DMS153 (cell line): ENCODE measurements at regions not wholly inside any gene's neighbourhood (a gene's known extent, or its start where the extent isn't known, plus 50 kb on each side); places are given as distances from the start of the nearest gene placed in this dataset.
"Not testable (repeated sequence)": the region's sequence is repeated elsewhere in the genome, so short reads cannot be mapped to it uniquely, and the experiment has no call there.

Source experiments
- DNase-seq: peaks from one replicate; lab custom pipeline; 2025; lab: John Stamatoyannopoulos, UW

DNA sequence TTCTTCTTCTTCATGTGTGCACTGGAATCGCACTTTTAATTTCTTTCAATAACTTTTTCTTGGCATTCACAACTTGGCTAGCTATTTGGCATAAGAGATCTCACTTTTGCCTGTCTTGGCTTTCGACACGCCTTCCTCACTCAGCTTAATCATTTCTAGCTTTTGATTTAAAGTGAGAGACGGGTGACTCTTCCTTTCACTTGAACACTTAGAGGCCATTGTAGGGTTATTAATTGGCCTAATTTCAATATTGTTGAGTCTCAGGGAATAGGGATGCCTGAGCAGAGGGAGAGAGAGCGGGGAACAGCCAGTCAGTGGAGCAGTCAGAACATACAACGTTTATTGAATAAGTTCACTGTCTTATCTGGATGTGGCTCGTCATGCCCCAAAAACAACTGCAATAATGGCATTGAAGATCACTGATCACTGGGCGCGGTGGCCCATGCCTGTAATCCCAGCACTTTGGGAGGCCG, 200.3 kb downstream of the SEC14L1 start:
- no peak for DNase-seq

DNA sequence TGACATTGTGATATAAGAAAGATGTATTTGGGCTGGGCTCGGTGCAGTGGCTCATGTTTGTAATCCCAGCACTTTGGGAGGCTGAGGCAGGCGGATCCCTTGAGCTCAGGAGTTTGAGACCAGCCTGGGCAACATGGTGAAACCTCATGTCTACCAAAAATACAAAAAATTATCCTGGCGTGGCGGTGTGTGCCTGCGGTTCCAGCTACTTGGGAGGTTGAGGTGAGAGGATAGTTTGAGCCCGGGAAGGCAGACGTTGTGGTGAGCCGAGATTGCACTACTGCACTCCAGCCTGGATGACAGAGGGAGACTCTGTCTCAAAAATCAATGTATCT, 201.9 kb downstream of the SEC14L1 start:
- DNase-seq = not testable (repeated sequence)

DNA sequence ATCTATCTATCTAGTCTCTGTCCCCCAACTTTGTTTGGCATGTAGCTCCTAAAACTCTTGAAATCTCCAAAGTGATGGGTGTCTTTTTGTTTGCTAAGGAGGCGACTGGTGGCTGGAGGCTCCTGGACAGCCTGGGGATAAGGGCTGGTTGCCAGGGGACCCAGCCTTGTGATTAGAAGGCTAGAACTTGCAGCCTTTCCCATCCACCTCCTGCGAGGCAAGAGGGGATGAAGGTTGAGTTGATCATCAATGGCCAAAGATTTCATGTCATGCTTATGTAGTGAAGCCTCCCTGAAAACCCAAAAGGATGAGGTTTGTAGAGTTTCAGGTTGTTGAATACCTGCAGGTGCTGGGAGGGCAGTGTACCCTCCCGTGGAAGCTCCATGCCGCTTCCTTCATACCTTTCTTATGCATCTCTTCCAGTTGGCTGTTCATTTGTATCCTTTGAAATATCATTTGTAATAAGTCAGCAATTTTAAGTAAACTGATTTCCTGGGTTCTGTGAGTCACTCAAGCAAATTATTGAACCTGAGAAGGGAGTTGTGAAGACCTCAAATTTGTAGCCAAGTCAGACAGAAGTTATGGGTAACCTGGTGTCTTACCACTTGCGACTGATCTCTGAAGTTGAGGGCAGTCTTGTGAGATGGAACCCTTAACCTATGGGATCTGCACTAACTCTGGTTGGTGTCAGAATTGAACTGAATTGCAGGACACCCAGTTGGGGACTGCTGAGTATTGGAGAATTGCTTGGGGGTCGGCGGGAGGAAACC, 202.4 kb downstream of the SEC14L1 start:
- DNase-seq = no peak

DNA sequence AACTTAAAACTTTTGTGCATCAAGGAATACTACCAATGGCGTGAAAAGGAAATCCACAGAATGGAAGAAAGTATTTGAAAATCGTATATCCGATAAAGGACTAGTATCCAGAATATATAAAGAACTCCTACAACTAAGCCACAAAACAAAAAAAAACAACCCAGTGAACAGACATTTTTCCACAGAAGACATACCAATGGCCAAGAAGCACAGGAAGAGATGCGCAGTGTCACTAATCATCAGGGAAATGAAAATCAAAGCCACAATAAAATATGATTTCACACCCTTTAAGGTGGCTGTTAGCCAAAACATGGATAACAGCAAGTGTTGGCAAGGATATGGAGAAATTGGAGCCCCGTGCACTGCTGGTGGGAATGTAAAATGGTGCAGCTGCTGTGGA, 203.3 kb downstream of the SEC14L1 start:
- DNase-seq = no peak

DNA sequence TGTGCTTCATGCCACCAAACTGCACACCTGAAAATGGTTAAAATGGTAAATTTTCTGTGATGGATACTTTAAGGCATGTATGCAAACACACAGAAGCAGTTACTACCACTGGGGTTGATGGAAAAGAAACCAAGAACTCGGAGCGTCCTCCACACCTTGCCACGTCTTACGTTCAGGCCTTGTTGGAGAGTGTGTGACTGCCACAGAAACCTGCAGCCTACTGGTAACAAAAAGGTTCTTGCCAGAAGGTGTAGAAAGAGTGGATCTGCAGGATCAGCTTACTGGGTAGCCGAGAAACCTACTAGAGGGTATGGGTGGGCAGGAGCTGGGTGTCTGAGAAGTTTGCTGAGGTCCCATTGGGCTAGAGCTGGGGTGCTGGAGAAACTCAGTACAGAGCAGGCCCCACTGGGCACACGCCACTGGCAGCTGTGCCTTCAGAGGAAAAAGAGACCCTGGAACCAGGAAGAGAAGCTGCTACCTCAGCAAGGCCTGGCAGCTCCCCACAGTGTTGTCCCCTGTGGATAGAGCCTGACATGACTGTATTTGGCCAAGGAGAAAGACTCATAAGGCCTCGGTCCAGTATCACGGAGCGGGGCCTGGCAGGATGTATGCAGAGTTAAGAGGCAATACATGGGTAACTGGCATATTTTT, 204.6 kb downstream of the SEC14L1 start:
- no peak for DNase-seq

DNA sequence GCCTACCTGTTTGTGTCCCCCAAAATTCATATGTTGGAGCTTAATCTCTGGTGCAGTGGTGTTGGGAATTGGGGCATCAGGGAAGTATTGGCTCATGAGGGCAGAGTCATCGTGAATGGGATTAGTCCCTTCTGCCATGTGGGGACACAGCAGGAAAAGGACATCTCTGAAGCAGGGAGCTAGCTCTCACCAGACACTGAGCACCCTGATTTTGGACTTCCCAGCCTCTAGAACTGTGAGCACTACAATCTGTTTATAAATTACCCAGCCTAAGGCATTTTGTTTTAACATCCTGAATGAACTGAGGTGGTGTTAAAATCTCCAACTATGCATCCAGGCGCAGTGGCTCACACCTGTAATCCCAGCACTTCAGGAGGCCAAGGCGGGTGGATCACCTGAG, 206.0 kb downstream of the SEC14L1 start:
- DNase-seq = no peak

DNA sequence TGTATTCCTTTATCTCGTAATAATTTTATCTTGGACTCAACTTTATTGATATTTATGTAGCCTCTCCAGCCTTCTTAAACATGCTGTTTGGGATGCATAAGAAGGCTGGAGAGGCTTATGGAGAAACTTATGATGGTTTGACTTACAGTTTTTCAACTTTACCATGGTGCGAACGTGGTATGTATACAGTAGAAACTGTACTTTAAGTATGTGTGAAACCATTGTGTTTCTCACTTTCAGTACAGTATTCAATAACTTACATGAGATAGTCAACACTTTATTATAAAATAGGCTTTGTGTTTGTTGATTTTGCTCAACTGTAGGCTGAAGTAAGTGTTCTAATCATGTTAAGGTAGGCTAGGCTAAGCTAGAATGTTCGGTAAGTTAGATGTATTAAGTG, 206.8 kb downstream of the SEC14L1 start:
- no peak for DNase-seq

DNA sequence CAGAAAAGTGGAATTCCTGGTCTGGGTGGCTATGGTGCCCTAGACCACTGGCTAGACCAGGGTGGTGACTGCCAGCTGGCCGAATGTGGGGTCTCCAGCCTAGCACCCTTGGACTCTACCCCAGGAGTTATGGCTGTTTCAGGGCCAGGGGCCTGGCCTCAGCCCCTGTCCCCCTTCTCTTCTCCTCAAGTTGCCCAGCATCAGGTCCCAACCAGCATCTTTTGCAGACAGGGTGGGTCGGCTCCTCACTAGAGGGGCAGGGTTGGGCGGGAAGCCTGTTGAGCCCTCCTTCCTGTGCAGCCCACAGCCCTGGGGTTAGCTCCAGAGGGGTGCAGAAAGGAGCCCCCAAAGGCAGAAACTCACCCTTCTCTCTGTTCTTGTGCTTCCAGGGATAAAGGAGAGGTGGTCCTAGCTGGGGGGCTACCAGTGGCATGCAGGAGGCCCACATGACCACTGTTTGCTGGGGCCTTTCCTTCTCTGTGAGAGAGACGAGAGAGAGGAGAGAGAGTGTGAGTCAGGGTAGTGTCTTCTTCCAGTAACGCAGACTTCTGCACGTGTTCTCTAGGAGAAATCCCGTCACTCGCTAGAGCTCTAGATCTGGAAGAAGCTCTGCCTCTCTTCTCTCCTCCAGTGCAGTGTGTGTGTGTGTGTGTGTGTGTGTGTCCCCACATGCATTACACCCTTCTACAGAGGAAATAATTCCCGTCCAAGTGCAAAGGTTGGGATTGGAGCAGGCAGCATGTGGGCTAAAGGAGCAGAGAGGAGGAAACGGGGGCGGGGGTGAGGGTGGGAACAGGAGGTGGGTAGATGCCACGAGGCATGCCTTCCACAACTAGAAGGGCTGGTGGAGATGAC, 209.4 kb downstream of the SEC14L1 start:
- no peak for DNase-seq

DNA sequence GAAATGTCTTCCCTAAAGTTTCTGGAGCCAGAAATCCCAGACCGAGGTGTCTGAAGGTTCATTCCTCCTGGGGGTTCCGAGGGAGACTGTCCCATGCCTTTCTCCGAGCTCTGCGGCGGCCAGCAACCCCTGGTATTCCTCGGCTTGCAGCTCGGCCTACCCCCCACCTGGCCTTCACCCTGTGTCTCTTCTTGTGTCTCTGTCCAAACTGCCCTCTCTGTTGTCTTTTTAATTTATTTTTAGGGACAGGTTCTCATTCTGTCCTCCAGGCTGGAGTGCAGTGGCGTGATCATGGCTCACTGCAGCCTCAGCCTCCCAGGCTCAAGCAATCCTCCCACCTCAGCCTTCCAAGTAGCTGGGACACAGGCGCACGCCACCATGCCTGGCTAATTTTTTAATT, 211.7 kb downstream of the SEC14L1 start:
- DNase-seq = no peak

DNA sequence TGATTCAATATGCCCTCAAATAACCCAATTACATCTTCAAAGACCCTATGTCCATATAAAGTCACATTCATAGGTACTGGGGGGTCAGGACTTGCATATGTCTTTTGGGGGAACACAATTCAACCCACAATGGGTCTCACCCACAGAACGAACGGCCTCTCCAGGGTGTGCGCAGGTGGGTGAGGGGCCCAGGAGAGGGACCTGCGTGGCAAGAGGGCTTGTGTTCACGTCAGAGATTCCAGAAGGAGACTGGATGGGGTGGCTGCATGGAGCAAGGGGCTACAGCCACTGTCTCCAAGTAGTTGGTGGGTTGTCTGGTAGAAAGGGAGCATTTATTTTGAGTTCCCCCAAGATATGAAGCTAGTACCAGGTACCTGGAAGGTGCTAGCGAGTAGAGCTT, 212.2 kb downstream of the SEC14L1 start:
- no peak for DNase-seq

DNA sequence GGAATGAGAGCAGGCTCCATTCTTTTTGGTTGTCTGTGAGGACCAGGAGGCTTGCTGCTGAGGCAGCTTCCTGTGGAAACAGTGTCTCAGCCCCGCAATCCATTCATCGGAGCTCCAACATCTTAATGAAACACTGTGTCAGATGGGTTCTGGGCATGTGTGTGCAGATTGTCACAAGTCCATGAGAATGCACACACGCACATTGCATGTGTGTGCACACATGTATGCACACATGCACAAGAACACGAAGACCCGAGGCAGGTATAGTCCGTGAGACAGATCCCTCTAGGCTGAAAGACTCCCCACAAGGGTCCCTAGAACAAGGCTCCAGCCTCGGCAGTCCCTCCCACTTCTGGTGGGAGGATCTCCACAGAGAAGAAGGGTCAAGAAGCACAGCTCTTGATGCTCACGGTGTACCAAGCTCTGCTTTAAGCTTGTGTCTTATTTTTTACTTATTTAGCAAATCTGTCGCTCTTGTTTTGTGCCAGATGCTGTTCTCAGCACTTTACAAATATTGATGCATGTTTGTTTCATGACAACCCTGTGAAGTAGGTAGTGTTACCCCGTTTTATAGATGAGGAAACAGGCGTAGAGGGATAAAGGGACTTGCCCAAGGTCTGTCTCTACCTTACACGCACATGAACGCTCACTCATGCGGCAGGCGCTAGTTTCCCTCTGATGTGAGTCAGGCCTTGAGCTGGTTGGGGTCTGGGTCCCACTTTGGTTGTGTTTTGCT, 213.1 kb downstream of the SEC14L1 start:
- DNase-seq = no peak

DNA sequence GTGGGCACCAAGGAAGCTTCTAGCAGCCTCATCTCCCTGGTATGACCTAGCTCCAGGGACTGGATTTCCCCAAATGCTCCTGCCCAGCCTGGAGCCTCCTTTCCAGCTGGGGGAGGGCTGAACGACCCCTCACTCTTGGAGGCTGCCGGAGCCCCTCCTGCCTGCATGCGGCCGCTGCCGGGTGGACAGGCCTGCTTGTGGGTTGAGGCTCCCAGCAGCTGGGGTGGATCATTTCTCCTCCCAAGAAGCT, 213.6 kb downstream of the SEC14L1 start:
- no peak for DNase-seq

DNA sequence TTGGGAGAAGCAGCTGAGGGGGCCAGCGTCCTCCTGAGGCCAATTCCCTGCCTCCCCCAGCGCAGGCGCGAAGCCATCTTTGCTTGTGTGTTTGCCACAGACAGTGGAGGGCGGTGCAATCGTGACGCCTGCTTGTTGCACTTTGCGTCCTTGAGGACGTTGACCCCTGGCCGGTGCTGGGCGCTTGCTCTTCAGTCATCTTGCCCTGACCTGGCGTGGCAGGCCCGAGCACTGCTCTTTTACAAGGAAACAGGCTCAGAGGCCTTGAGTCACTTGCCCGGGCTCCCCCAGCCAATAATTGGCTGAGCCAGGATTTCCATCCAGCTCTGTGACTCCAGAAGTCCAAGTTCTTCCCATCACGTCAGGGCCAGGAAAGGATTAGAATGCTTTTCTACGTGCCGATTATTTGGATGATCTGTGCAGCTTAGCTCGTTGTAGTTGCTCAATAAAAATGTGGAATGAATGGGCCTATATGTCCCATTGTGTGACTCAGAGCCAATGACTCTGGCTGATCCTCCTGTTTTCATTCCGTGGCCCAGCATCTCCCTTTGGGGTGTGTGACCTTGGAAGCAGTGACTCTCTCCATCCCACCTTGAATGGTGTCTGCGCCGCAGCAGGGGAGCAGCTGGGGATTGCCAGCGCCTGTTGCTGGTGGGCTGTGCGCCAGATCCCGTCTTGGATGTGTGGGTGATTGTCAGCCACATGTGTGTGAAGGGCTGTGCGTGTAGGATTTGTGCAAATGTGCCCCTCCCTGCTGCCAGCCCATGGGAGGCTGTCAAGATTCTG, 214.1 kb downstream of the SEC14L1 start:
- no peak for DNase-seq

DNA sequence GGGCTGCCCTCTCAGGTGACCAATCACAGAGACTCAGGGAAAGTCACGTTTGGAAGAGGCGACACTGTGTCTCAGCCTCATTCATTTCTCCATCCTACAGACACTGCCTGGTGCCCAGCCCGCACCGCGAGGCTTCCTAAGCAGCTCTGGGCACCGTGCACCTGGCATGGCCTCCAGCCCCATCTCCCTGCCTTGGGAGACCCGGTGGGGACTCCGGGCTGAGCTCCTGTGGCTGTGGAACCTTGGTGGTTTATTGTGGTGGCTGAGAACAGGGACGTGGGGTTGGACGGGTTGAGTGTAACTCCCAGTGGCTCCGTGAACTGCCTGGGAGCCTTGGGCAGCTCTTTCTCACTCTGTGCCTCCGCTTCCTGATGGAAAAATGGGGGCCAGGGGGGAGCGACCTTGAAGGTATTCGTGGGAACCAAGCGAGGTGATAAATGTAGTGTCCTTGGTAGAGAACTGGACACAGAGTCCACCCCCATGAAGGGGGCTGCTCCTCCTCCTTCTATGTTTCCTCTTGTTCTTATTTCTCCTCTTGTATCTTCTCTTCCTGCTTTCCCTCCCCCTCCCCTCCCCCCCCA, 215.4 kb downstream of the SEC14L1 start:
- DNase-seq = peak; percentile 76

DNA sequence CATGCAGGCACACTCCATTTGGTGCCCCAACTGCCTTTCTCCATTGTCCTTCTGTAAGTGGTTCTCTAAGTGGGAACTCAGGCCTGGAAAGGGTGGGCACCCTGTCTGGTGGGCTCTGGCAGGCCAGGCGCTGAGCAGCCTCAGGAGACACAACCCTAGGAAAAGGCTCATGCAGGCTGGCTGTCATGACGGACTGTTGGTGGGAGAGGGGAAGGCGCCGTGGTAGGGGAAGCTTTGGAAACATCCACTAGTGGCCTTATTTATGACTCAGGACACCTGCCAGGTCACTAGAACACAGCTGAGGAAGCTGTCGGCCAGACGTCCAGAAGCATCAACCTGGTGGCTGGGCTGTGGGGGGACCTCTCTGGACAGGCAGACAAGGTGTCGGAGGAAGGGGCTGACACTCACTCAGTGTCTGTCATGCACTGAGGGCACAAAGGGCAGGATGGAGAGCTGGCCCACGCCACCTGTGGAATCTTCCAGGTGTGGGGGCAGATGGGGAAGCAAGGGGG, 216.0 kb downstream of the SEC14L1 start:
- no peak for DNase-seq

DNA sequence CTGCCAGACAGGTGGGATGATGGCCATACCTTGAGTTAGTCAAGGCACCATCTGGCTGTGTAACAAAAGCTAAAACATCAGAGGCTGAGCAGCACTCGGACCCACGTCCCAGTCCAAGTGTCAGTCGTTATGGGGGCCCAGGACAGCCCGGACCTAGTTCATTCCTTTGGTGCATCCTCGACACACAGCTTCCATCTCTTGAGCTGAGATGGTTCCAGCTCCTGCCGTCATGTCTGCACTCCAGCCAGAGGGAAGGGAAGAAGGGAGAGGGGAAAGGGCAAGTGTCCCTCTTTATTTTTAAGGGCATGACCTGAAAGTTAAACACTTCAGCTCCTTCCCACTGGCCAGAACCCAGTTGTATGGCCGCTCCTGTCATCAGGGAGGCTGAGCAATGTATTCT, 218.0 kb downstream of the SEC14L1 start:
- no peak for DNase-seq

DNA sequence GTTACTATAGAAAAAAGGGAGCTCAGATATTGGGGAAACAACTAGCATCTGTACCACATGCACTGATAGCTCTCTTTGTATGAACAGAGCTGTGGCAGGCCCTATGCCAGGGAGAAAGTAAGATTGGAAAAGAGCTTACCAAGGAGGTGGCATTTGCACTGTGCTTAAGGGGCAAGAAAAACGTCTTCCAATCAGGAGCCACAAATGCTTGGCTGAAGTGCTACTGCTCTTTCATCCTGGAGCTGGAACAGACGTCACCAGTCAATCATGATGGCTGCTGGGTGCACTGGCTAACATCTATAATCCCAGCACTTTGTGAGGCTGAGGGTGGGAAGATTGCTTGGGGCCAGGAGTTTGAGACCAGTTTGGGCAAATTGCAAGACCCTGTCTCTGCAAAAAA, 218.5 kb downstream of the SEC14L1 start:
- DNase-seq = no peak

DNA sequence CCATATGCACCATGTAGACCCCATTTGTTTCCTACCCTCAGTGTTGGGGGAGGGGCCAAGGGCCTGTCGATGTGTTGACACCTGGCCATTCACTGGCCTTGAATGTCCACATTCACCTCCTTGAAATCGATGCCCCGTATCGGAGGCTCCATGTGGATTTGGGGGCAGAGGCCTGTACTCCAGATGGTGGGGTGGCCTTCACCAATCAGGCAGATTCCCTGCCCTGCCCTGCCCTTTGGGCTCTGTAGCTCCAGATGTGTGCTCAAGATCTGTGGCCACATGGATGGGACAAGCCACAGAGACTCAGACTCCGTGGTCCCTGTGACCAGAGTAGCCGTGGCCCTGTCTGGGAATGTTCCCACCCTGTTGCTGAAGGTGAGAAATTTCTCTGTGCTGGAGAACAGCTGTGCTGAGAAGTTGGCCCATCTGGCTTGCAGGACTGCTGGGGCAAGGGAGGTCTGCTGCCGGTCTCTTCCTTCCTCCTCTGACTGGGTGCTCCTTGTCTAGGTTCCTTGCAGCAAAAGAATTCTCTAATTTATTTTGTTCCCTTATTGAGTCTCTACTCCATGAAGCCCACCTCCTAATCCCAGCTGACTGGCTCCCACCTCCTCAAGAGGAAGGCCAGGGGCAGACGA, 221.3 kb downstream of the SEC14L1 start:
- DNase-seq = no peak

DNA sequence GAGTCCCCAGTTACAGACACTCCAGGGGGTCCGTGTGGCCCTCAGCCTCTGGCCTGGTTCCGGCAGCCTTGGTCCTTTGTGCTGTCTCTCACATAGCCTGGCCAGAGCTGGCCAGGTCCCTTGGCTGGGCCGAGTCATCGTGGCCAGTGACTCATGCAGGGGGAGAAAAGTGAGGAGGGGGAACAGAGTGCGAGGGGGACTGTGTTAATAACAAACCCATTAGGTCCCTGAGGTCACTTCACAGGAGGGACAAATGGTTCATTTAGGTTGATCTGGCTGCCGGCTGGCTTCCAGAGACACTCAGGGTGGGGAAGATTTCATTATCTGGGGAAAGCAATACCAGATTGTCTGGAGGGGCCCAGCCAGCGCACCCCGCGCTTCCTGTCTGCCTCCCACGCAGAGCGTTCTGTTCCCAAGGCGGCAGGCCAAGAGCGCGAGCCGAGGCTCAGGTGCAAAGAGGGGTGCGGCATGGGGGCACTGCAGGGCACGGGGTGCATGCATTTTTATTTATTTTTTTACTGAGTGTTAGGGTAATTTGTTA, 223.1 kb downstream of the SEC14L1 start:
- DNase-seq = no peak

DNA sequence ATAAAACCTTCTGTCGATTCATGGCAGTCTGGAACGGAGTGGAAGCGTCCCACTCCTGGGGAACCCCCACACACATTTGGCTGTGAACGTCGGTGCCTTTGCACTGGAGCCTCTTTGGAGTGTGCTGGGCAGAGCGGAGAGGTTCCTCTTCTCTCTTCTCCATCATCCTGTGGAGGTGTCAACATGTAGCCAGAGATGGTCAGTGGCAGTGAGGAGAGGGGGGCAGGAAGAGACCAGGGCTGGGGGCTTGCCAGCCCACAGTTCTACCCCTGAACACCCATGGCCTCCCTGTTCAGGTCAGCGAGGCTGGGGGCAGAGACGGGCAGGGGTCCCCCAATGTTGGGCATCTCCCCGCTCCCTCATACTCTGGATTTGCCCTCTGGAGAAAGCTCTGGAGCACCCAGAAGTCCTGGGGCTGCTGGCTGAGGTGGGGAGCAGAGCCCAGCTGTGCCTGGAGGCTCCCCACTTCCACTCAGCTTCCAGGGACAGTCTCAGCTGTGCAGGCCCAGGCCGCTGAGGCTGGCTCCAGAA, 223.7 kb downstream of the SEC14L1 start:
- no peak for DNase-seq
